Activated naive CD8-positive, alpha-beta T cell treated with anti-CD3 and anti-CD28 coated beads, Interleukin-2, amount 50 U/mL, for 24 hours (primary cell): ENCODE measurements at regions not wholly inside any gene's neighbourhood (a gene's known extent, or its start where the extent isn't known, plus 50 kb on each side); places are given as distances from the start of the nearest gene placed in this dataset.

Experiments used
- ATAC-seq: fragments of 150-1000 bp; cut with Tn5 transposase; one replicate; pipeline ENCODE4 v1.10.0; 2021
- DNase-seq: peaks from one replicate; pipeline ENCODE4 v3.0.0; 2021
- H3K27ac Mint-ChIP-seq: one replicate; pipeline ENCODE4 v1.8.0; 2021; ENCODE audit warnings: mild to moderate bottlenecking, mixed read lengths
- H3K27me3 Mint-ChIP-seq: one replicate; pipeline ENCODE4 v1.8.0; 2021; ENCODE audit warnings: mixed read lengths
- H3K36me3 Mint-ChIP-seq: one replicate; pipeline ENCODE4 v1.8.0; 2021; ENCODE audit warnings: low read depth, mixed read lengths
- H3K4me1 Mint-ChIP-seq: one replicate; pipeline ENCODE4 v1.8.0; 2021; ENCODE audit warnings: mixed read lengths
- H3K4me3 Mint-ChIP-seq: one replicate; pipeline ENCODE4 v1.8.0; 2021; ENCODE audit warnings: mild to moderate bottlenecking, moderate library complexity, mixed read lengths
- H3K9me3 Mint-ChIP-seq: one replicate; pipeline ENCODE4 v1.8.0; 2021; ENCODE audit warnings: mixed read lengths

DNA sequence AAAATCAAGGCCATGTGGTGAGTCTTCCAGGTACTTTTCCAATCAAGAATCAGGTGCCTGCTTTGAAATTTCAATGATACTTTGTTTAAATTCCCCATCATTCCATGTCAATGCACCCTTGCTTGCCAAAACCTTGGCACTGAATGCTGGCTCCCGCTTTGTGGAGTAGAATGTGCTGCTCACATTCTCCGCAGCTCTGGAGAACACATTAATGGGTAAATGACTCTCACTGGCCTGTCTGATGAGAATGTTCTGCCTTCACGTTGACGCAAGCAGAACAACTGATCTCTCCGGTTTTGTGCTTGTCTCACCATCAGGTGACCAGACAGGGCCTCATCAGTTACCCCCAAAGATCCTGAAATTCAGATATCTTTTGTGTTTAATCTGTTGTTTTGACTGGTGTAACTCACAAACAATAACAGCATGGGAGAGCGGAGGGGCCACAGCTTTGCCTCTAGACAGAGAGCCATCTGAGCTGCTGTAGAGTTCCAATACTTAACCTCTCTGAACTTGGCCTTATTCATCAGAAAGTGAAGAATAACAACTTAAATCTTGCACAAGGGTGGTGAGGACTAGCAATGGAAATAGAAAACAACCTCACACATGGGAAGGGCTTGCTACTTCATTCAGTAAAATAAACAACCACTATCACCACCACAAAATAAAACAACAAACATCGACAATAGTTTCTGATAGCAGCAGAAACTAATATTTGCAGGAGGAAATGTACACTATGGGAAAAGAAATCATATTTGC, 276.9 kb upstream of the IGFBP3 start:
- no peak for ATAC-seq
- Mint-ChIP-seq H3K4me3 (no peak overlapping the region), H3K27me3 (no peaks in the 10 kb centered on the region), H3K36me3 (no peaks in the 10 kb centered on the region), H3K27ac (no peak overlapping the region), H3K9me3 (no peaks in the 10 kb centered on the region), H3K4me1 (no peaks in the 10 kb centered on the region)
- DNase-seq: no peak

DNA sequence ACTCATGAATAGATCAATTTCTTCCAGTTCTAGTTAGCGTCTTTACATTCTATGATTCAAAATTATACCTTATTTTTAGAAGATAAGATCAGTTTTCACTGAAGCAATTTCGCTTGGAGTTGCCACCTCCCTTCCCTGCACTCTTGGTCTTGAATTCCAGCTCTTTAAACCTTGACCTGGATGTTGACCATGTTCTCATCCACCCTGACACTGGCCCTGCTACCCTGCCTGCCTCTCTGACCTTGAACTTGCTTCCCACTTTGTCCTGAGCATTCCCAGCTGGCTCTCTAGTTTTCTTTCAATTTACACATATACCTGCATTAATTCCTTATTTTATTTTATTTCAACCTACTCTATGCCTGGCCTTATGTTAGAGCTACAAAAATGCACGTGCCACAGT, 274.9 kb upstream of the IGFBP3 start:
- Mint-ChIP-seq H3K4me1 (no peaks in the 10 kb centered on the region), H3K9me3 (no peaks in the 10 kb centered on the region), H3K36me3 (no peaks in the 10 kb centered on the region), H3K4me3 (no peak overlapping the region), H3K27ac (no peak overlapping the region), H3K27me3 (no peaks in the 10 kb centered on the region)
- no peak for ATAC-seq
- no peak for DNase-seq

DNA sequence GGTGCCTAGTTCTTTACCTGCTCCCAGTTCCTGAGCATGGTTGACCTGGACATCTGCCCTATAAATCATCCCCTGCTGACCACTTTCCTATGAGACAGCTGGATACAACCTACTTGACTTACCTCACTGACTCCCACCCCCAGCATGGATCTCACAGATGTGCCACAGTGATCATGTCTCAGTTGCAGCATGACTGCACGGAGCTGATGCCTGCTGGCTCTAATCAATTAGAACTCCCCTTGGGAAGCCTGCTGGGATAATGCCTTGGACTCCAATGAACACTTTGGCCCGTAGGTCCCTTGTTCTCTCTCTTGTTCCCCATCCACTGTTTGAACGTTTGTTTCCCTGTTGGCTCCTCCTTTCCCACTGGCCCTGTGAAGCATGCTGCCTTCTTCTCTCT, 271.2 kb upstream of the IGFBP3 start:
- Mint-ChIP-seq H3K4me3 (no peak overlapping the region), H3K27ac (no peak overlapping the region), H3K27me3 (no peaks in the 10 kb centered on the region), H3K36me3 (no peaks in the 10 kb centered on the region), H3K9me3 (peaks cover 4% of the 10 kb centered on the region), H3K4me1 (no peaks in the 10 kb centered on the region)
- ATAC-seq (no peak), DNase-seq (no peak)

DNA sequence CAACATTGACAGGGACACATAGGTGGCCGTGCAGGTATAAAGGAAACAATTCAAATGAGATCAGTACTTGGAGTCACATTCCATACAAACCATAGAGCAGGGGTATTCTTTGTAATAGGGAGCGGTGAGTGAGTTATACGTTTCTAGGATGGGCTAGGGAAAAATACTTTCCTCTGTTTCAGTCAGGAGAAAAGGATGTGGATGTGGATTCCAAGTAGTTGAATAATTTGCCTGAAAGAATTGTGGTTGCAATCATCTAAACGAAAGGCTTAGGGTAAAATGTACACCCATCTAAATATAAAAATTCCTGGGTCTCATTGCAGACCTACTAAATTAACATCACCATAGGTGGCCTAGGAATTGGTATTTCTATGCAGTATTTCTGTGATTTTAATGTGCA, 270.7 kb upstream of the IGFBP3 start:
- Mint-ChIP-seq H3K27me3 (no peaks in the 10 kb centered on the region), H3K4me3 (no peak overlapping the region)
- no peak for ATAC-seq

DNA sequence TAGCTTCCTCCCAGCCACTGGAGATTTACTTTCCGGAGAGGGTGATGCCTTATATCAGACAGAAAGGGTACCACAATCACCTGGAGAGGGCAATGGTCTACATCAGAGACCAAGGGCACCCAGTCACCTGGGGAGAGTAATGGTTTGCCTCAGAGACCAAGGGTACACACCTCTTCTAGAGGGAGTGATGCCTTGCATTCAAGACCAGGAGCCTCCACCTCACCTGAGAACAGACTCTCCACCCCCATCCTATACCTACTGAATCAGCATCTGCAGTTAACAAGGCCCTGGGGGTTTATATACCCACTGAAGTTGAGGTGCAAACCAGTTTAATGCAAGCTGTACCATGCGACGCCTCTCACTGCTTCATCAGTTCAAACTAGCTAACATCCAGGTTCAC, 270.2 kb upstream of the IGFBP3 start:
- ATAC-seq: no peak
- no peak for DNase-seq

More for the DNA sequence above, 270.7 kb upstream of the IGFBP3 start:
- Mint-ChIP-seq H3K27ac (no peak overlapping the region), H3K9me3 (peaks cover 7% of the 10 kb centered on the region), H3K36me3 (no peaks in the 10 kb centered on the region), H3K4me1 (no peaks in the 10 kb centered on the region)
- no peak for DNase-seq

DNA sequence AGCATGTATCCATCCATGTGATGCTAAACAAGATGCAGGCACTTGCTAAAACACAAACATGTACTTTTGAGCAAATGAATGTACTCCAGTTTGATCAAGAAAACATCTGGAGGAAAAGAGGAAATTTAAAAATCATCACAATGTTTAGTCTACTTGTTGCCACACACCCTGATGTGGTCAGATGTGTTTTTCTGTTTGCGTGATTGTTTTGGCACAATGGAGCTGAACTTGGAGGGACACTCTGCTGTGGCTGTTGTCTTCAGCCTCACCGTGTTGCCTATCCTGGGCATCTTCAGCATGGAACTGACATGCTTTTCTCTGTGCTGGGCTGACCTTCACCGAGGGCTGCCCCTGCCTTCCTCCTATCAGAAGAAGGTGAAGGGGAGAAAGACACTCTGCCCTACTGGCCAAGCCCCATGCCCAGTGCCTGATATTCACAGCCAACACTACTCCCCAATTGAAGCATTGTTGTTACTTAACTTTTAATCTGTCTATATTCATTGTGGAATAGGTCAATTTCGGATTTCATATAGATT, 268.3 kb upstream of the IGFBP3 start:
- H3K4me3 Mint-ChIP-seq: no peak overlapping the region
- H3K4me1 Mint-ChIP-seq: no peaks in the 10 kb centered on the region
- H3K9me3 Mint-ChIP-seq: peaks cover 9% of the 10 kb centered on the region
- DNase-seq (no peak), ATAC-seq (no peak)
- no peaks in the 10 kb centered on the region for H3K36me3 Mint-ChIP-seq
- no peak overlapping the region for H3K27ac Mint-ChIP-seq
- no peaks in the 10 kb centered on the region for H3K27me3 Mint-ChIP-seq

More for the DNA sequence above, 270.2 kb upstream of the IGFBP3 start:
- Mint-ChIP-seq H3K27ac (no peak overlapping the region), H3K27me3 (no peaks in the 10 kb centered on the region), H3K36me3 (no peaks in the 10 kb centered on the region), H3K4me1 (no peaks in the 10 kb centered on the region), H3K4me3 (no peak overlapping the region), H3K9me3 (peaks cover 9% of the 10 kb centered on the region)

DNA sequence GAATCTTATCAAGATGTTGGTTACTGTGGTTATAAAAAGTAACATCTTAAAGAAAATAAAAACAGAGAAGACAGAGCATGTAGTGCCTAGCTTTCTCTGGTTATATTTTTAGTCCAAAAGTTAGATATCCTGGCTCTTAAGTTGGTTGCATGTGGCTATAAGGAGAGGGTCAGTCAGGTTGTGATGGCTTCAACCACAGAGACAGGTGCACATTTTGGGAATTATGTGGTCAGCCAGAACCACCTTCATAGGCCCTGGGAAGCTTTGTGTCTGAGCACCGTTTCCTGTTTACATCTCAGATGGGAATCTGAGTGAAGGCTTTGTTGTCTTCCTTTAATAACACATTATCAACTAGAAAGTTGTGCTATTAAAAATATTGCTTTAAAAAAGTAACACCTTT, 265.1 kb upstream of the IGFBP3 start:
- Mint-ChIP-seq H3K9me3 (peaks cover 16% of the 10 kb centered on the region), H3K27ac (no peak overlapping the region), H3K27me3 (no peaks in the 10 kb centered on the region), H3K4me3 (no peak overlapping the region), H3K4me1 (no peaks in the 10 kb centered on the region), H3K36me3 (no peaks in the 10 kb centered on the region)
- ATAC-seq: no peak
- no peak for DNase-seq

DNA sequence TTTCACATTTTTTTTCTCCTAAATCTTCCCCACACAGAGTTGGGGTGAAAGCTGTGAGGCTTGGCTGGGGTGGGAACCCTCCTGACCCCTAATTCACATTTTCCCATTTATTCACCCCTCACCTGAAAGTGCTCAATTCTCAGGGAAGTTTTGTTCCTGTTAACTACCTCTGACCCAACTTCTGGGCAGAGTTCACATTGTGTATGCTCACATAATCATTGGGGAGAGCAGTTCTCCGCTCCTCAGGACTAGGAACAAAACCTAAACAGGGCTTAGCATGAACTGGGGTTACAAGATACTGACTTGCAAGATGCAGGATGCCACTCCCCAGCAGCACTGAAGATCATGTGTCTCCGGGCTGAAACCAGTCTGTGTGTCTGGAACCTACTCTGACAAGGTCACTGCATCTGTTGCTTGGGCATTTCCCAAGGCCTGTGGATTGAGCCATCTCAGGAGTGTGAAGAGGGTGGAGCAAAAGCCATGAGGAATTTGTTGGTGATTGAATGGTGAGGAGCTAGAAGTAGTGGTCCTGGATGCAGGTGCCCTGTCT, 258.1 kb upstream of the IGFBP3 start:
- ATAC-seq: no peak
- Mint-ChIP-seq H3K4me1 (no peaks in the 10 kb centered on the region), H3K27ac (no peak overlapping the region), H3K9me3 (peaks cover 11% of the 10 kb centered on the region), H3K36me3 (no peaks in the 10 kb centered on the region), H3K4me3 (no peak overlapping the region), H3K27me3 (no peaks in the 10 kb centered on the region)
- DNase-seq: no peak

DNA sequence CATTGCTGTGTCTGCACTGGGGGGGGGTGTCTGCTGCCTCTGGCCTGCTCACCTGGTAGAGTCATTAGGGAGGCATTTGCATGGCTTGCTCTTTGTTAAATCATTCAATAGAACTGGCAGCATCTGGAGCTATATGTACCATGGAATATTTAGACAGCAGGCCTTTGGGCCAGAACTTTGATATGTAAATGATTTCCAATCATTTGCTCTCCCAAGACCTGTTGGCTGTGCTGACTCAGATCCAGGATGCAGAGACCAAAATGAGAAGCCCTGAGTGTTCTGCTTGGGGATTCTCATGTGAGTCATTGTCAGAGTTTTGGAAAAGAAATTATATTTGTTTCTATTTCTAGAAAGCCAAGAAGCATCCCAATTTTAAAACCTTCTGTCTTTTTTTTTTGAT, 257.6 kb upstream of the IGFBP3 start:
- no peaks in the 10 kb centered on the region for H3K36me3 Mint-ChIP-seq
- no peaks in the 10 kb centered on the region for H3K4me1 Mint-ChIP-seq
- H3K27ac Mint-ChIP-seq: no peak overlapping the region
- DNase-seq (no peak), ATAC-seq (no peak)
- H3K9me3 Mint-ChIP-seq: peaks cover 11% of the 10 kb centered on the region
- no peak overlapping the region for H3K4me3 Mint-ChIP-seq
- no peaks in the 10 kb centered on the region for H3K27me3 Mint-ChIP-seq

DNA sequence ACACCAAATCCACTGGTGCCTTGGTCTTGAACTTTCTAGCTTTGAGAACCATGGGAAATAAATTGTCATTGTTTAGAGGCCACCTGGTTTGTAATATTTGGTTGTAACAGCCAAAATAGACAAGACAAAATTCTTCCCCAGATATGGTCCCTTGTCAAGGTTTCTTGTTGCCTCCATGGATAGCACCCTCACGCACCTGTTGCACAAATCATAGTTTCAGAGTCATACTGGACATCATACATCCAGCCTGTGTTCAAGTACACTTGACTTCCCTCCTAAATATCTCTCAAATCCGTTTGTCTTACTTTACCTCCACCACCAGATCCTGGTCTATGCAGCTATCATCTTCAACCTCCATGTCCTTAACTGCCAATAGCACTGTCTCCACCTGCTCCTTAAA, 256.7 kb upstream of the IGFBP3 start:
- H3K27me3 Mint-ChIP-seq: no peaks in the 10 kb centered on the region
- peaks cover 11% of the 10 kb centered on the region for H3K9me3 Mint-ChIP-seq
- H3K27ac Mint-ChIP-seq: no peak overlapping the region
- no peaks in the 10 kb centered on the region for H3K4me1 Mint-ChIP-seq
- no peak for ATAC-seq
- no peak for DNase-seq
- no peak overlapping the region for H3K4me3 Mint-ChIP-seq
- no peaks in the 10 kb centered on the region for H3K36me3 Mint-ChIP-seq

DNA sequence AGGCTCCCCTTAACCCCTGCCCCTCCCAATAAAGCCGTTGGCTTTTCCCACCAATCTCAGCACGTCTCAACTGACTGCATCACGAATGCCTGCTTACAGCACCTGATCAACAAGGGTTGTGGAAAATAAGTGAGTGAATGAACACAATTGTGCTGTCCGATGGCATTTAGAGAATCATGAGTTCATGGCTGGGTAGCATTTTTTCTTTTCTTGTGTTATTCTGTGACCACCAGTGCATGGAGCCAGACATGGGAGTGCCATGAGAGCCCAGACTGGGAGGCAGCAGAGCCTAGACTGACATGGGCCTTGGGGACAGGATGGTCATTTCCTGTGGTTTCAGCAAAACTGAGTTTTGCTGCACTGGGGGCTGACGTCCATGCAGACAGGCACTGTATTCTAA, 254.1 kb upstream of the IGFBP3 start:
- Mint-ChIP-seq H3K27me3 (no peaks in the 10 kb centered on the region), H3K27ac (no peak overlapping the region), H3K9me3 (peaks cover 4% of the 10 kb centered on the region), H3K4me1 (no peaks in the 10 kb centered on the region), H3K4me3 (no peak overlapping the region), H3K36me3 (no peaks in the 10 kb centered on the region)
- no peak for ATAC-seq
- DNase-seq: no peak

DNA sequence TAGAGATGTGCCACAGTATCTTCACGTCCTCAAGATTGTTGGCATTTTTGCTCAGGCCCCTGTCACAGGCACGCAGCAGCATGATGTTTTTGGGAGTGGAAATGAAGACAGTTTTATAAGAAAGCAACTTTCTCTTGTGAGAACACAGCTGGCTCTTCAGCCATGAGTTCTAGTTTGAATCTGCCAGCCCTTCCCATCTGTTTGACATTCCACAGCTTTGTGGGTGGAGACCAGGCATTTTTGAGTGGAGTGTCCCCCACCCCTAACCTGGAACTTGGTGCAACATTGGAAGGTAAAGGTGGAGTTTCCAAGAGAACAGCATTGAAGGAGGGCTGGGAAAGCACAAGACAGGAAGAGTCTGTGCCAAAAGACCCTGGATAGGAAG, 253.1 kb upstream of the IGFBP3 start:
- ATAC-seq: no peak
- Mint-ChIP-seq H3K27ac (no peak overlapping the region), H3K4me3 (no peak overlapping the region), H3K36me3 (no peaks in the 10 kb centered on the region), H3K4me1 (no peaks in the 10 kb centered on the region), H3K9me3 (peaks cover 4% of the 10 kb centered on the region), H3K27me3 (no peaks in the 10 kb centered on the region)
- no peak for DNase-seq

DNA sequence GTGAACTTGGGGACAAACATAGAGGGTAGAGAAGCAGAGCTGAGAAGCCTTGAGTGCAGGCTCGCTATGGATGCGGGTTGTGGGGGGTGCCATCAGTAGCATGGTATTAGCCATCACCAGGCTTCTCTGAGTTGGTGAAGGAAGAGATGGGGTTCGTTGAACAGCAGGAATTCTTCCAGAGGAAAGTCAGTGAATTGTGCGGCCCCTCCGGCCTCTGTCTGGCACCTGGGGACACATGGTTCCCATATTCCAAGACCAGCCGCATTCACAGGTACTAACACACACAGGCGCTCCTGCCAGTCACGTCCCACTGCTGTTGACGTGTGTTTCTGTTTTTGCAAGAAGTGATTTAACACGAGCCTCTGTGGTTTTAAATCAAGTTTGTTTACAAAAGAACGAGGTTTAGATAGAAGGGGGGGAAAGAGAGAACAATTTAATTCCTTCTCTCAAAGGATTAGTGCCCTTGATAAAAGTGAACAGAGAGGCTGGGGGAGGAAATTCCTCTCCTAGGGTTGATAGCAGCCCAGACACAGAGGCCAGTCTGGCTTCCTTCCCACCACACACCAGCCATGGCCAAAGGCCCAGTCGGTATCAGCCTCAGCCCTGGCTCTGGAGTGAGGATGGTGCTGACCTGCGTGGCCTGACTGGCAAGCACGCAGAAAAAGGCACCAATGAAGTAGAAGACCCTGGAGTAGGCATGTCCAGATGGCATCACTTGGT, 252.6 kb upstream of the IGFBP3 start:
- H3K4me3 Mint-ChIP-seq: no peak overlapping the region
- no peak for DNase-seq
- H3K9me3 Mint-ChIP-seq: peaks cover 4% of the 10 kb centered on the region
- no peaks in the 10 kb centered on the region for H3K4me1 Mint-ChIP-seq
- no peaks in the 10 kb centered on the region for H3K36me3 Mint-ChIP-seq
- ATAC-seq: no peak
- H3K27ac Mint-ChIP-seq: no peak overlapping the region
- no peaks in the 10 kb centered on the region for H3K27me3 Mint-ChIP-seq

DNA sequence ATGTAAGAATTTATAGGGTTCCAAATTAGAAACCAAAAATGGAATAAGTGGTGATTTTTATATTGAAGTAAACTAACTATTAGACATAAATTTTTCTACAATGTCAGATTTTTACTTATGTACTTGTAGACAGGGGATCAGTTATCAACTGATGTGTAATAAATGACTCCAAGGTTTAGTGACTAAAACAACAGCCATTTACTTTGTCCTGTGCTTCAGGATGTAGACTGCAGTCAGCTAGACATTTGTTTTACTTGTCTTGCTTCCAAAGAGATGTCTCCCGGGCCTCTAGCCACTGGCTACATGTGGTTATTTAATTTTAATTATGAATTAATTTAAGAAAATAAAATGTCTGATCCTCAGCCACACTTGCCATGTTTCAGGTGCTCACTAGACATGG, 249.7 kb upstream of the IGFBP3 start:
- DNase-seq (no peak), ATAC-seq (no peak)
- H3K9me3 Mint-ChIP-seq: no peaks in the 10 kb centered on the region
- H3K4me3 Mint-ChIP-seq: no peak overlapping the region
- no peak overlapping the region for H3K27ac Mint-ChIP-seq
- no peaks in the 10 kb centered on the region for H3K36me3 Mint-ChIP-seq
- no peaks in the 10 kb centered on the region for H3K4me1 Mint-ChIP-seq
- no peaks in the 10 kb centered on the region for H3K27me3 Mint-ChIP-seq

DNA sequence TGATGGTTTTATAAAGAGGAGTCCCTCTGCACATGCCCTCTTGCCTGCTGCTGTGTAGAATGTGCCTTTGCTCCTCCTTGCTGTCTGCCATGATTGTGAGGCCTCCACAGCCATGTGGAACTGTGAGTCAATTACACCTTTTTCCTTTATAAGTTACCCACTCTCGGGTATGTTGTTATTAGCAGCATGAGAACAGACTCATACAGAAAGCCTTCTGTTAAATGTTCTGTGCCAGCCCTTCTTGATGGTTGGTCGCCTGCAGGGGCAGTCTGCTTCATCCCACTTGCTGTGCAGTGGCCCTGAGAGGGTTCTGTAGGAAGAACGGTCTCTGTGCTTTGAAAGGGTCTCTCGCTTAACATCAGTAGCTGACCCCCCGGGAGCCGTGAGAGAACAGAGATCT, 248.9 kb upstream of the IGFBP3 start:
- Mint-ChIP-seq H3K36me3 (no peaks in the 10 kb centered on the region), H3K4me3 (no peak overlapping the region), H3K9me3 (no peaks in the 10 kb centered on the region), H3K27me3 (no peaks in the 10 kb centered on the region), H3K4me1 (no peaks in the 10 kb centered on the region), H3K27ac (no peak overlapping the region)
- DNase-seq (no peak), ATAC-seq (no peak)
